ENCODE measurements at regions not wholly inside any gene's neighbourhood (a gene's known extent, or its start where the extent isn't known, plus 50 kb on each side); places are given as distances from the start of the nearest gene placed in this dataset.

GRCh38 chr18:45562567-45563479, 52.5 kb upstream of the SLC14A2 start:
- POLR2A ChIA-PET = no interaction called here

More at GRCh38 chr18:45562567-45563479, 52.5 kb upstream of the SLC14A2 start:
- DNase-seq (ENCODE audit: low spot score) (no peak), ATAC-seq (peak; percentile 52; the same call in 2 of the 3 replicates), FAIRE-seq (no peak)
- CTCF ChIA-PET (ENCODE audit: low intra/inter-chr PET ratio, low total read pairs) = no interaction called here
- Histone ChIP-seq H3K4me3 (replicated peaks in 1 of 3; ENCODE audit: insufficient read depth in 1 of 3, low read depth in 2 of 3, low read length in 3 of 3) (no peak overlapping the region), H3K27me3 (ENCODE audit: control insufficient read depth in 1 of 2, insufficient read depth in 2 of 2, low read length in 2 of 2) (no peaks in the 10 kb centered on the region), H3K79me2 (ENCODE audit: insufficient read depth, low read length) (no peaks in the 10 kb centered on the region), H3K36me3 (replicated peaks in 1 of 2; ENCODE audit: control insufficient read depth in 1 of 2, insufficient read depth in 2 of 2, low read length in 2 of 2) (no peaks in the 10 kb centered on the region), H2AFZ (ENCODE audit: low read length) (no peak overlapping the region), H3K27ac (ENCODE audit: extremely low read length, insufficient read depth, low read length) (no peak overlapping the region), H3K4me1 (ENCODE audit: insufficient read depth, low read length) (no peaks in the 10 kb centered on the region), H3K4me2 (ENCODE audit: low read depth, low read length) (no peak overlapping the region), H3K9ac (ENCODE audit: insufficient read depth, low read depth, low read length) (no peak overlapping the region), H3K9me3 (ENCODE audit: low read length) (no peaks in the 10 kb centered on the region), H4K20me1 (ENCODE audit: insufficient read depth, low read length) (no peaks in the 10 kb centered on the region; the same call in 1 of the 2 replicates)
- intact Hi-C loops (cut with micrococcal nuclease; ENCODE audit: unreplicated experiment) = no loop called here
- TF ChIP-seq ZNF891 (CRISPR knock-in tag; IDR thresholded peaks at IDR 0.05) (no peak), RNF219 (CRISPR knock-in tag; IDR thresholded peaks at IDR 0.05) (no peak), CEBPG (CRISPR knock-in tag; IDR thresholded peaks at IDR 0.05) (no peak), ZNF589 (CRISPR knock-in tag; conservative IDR thresholded peaks at IDR 0.05) (no peak), MIXL1 (CRISPR knock-in tag; IDR thresholded peaks at IDR 0.05) (no peak)
- BruUV-seq (replicated peaks) = no TSS peak
- in situ Hi-C loops (cut with HindIII; ENCODE audit: extremely low pct_ligation_motif_present, low pct_unique_long_range_greater_than_20kb) = no loop called here
- 21% methylated on average over 11 of the region's 11 CpGs for WGBS (ENCODE audit: low lambda C conversion rate)
